Type B pancreatic cell (in vitro differentiated cells): ENCODE measurements at regions not wholly inside any gene's neighbourhood (a gene's known extent, or its start where the extent isn't known, plus 50 kb on each side); places are given as distances from the start of the nearest gene placed in this dataset.
A peak's percentile ranks its signal among the peaks of the same experiment; 100 is the strongest.

Experiments
- DNase-seq: peaks from one replicate; pipeline ENCODE4 v3.0.0; 2021; ENCODE audit warnings: mixed read lengths; ENCODE audit not compliant: unreplicated experiment; ENCODE audit errors: extremely low spot score
- H3K27ac Mint-ChIP-seq: 2 replicates; pipeline ENCODE4 v1.8.0; 2021; ENCODE audit warnings: mild to moderate bottlenecking, mixed read lengths
- H3K27me3 Mint-ChIP-seq: 2 replicates; pipeline ENCODE4 v1.8.0; 2021; ENCODE audit warnings: mixed read lengths
- H3K36me3 Mint-ChIP-seq: 2 replicates; pipeline ENCODE4 v1.8.0; 2021; ENCODE audit warnings: mixed read lengths
- H3K4me1 Mint-ChIP-seq: one replicate; pipeline ENCODE4 v1.8.0; 2021; ENCODE audit warnings: mixed read lengths; ENCODE audit not compliant: unreplicated experiment
- H3K4me3 Mint-ChIP-seq: 2 replicates; pipeline ENCODE4 v1.8.0; 2021; ENCODE audit warnings: mild to moderate bottlenecking, mixed read lengths
- H3K9me3 Mint-ChIP-seq: 2 replicates; pipeline ENCODE4 v1.8.0; 2021; ENCODE audit warnings: mixed read lengths
- CTCF ChIP-seq: fragments of 200-600 bp; sonication (generic); conservative IDR thresholded peaks from 2 replicates; pipeline ENCODE4 v1.5.0; 2021; ENCODE audit warnings: antibody characterized with exemption, mild to moderate bottlenecking

GRCh38 chr6:165804331-165805066 is 141.5 kb upstream of the PDE10A start:
- Mint-ChIP-seq H3K9me3 (peaks cover 5% of the 10 kb centered on the region), H3K27ac (no peak overlapping the region), H3K27me3 (peaks cover 70% of the 10 kb centered on the region), H3K4me1 (peaks cover 16% of the 10 kb centered on the region), H3K36me3 (peaks cover 4% of the 10 kb centered on the region), H3K4me3 (peak overlapping the region; percentile 82)
- no peak for DNase-seq
- no peak for TF ChIP-seq CTCF

- no peak overlapping the region for H3K4me3 Mint-ChIP-seq
- H3K27me3 Mint-ChIP-seq = peaks cover 31% of the 10 kb centered on the region
- peaks cover 5% of the 10 kb centered on the region for H3K9me3 Mint-ChIP-seq
- no peak for DNase-seq
- TF ChIP-seq CTCF = no peak
- no peak overlapping the region for H3K27ac Mint-ChIP-seq
- peaks cover 14% of the 10 kb centered on the region for H3K4me1 Mint-ChIP-seq
- peaks cover 4% of the 10 kb centered on the region for H3K36me3 Mint-ChIP-seq
These were observed 137.3 kb upstream of the PDE10A start for GRCh38 chr6:165800337-165800736.

GRCh38 chr6:165799391-165800153 is 136.5 kb upstream of the PDE10A start:
- H3K27ac Mint-ChIP-seq = no peak overlapping the region
- DNase-seq = no peak
- peaks cover 31% of the 10 kb centered on the region for H3K27me3 Mint-ChIP-seq
- TF ChIP-seq CTCF = no peak
- peaks cover 5% of the 10 kb centered on the region for H3K9me3 Mint-ChIP-seq
- peaks cover 14% of the 10 kb centered on the region for H3K4me1 Mint-ChIP-seq
- no peak overlapping the region for H3K4me3 Mint-ChIP-seq
- peaks cover 4% of the 10 kb centered on the region for H3K36me3 Mint-ChIP-seq

- peaks cover 25% of the 10 kb centered on the region for H3K27me3 Mint-ChIP-seq
- DNase-seq = no peak
- H3K4me1 Mint-ChIP-seq = peaks cover 9% of the 10 kb centered on the region
- H3K27ac Mint-ChIP-seq = no peak overlapping the region
- TF ChIP-seq CTCF = no peak
- peaks cover under 1% of the 10 kb centered on the region for H3K9me3 Mint-ChIP-seq
- H3K4me3 Mint-ChIP-seq = no peak overlapping the region
- no peaks in the 10 kb centered on the region for H3K36me3 Mint-ChIP-seq
These were observed 135.9 kb upstream of the PDE10A start for GRCh38 chr6:165798991-165799390.

- Mint-ChIP-seq H3K36me3 (no peaks in the 10 kb centered on the region), H3K27me3 (no peaks in the 10 kb centered on the region), H3K4me3 (no peak overlapping the region), H3K9me3 (no peaks in the 10 kb centered on the region), H3K4me1 (peaks cover 4% of the 10 kb centered on the region), H3K27ac (no peak overlapping the region)
- DNase-seq = no peak
- TF ChIP-seq CTCF = no peak
These were observed 131.1 kb upstream of the PDE10A start for GRCh38 chr6:165794179-165794601.
